GM12878 (cell line): ENCODE measurements at regions not wholly inside any gene's neighbourhood (a gene's known extent, or its start where the extent isn't known, plus 50 kb on each side); places are given as distances from the start of the nearest gene placed in this dataset.

ENCODE experiments used
- CBX5 ChIP-seq: sonication (generic); IDR thresholded peaks from 2 replicates; pipeline ENCODE4 v1.6.1; 2016; ENCODE audit warnings: low read depth, moderate library complexity, mild to moderate bottlenecking, inconsistent platforms
- EGR1 ChIP-seq, 2 experiments: IDR thresholded peaks; 1 replicate in 1 of 2; 2 replicates in 1 of 2; pipeline ENCODE4 v1.6.1; 2011 to 2012; ENCODE audit warnings: low read depth in 2 of 2, low read length in 2 of 2, borderline replicate concordance in 1 of 2, mild to moderate bottlenecking in 1 of 2, moderate library complexity in 1 of 2
- EP300 ChIP-seq, 2 experiments: fragments of 150-350 bp in 1 of 2; IDR thresholded peaks; 2 replicates each; pipeline ENCODE4 v1.6.1; 2011 to 2012; ENCODE audit warnings: low read depth in 2 of 2, low read length in 2 of 2, borderline replicate concordance in 1 of 2, improper control_type of control experiment in 1 of 2, inconsistent platforms in 1 of 2; ENCODE audit not compliant: control insufficient read depth in 1 of 2
- FOXM1 ChIP-seq: IDR thresholded peaks from 2 replicates; pipeline ENCODE4 v1.6.1; 2012; ENCODE audit warnings: low read depth, mild to moderate bottlenecking, inconsistent platforms, low read length, moderate library complexity
- HDGF ChIP-seq: fragments of 450-650 bp; IDR thresholded peaks from 2 replicates; pipeline ENCODE4 v1.6.1; 2016; ENCODE audit warnings: antibody characterized with exemption
- MYB ChIP-seq: fragments of 150-350 bp; IDR thresholded peaks from 2 replicates; pipeline ENCODE4 v1.6.1; 2014; ENCODE audit warnings: mild to moderate bottlenecking, low read depth, low read length, borderline replicate concordance
- PAX5 ChIP-seq: IDR thresholded peaks from 2 replicates; pipeline ENCODE4 v1.6.1; 2011; ENCODE audit warnings: low read depth, low read length, borderline replicate concordance
- POLR2AphosphoS2 ChIP-seq: IDR thresholded peaks from 2 replicates; pipeline ENCODE4 v1.6.1; 2011; ENCODE audit warnings: low read depth, mild to moderate bottlenecking, low read length, improper control_type of control experiment, moderate library complexity
- RBBP5 ChIP-seq: fragments of 200-600 bp; sonication (generic); conservative IDR thresholded peaks from 2 replicates; pipeline ENCODE4 v1.6.1; 2016
- RUNX3 ChIP-seq: IDR thresholded peaks from 2 replicates; pipeline ENCODE4 v1.6.1; 2012; ENCODE audit warnings: low read length, inconsistent platforms
- SMAD5 ChIP-seq: IDR thresholded peaks from 2 replicates; pipeline ENCODE4 v1.6.1; 2016; ENCODE audit warnings: antibody characterized with exemption, low read depth
- SREBF2 ChIP-seq: IDR thresholded peaks from 2 replicates; pipeline ENCODE4 v1.6.1; 2012; ENCODE audit warnings: mild to moderate bottlenecking, low read length
- STAT3 ChIP-seq: IDR thresholded peaks from 2 replicates; pipeline ENCODE4 v1.6.1; 2011; ENCODE audit warnings: low read depth, low read length, improper control_type of control experiment
- SUPT20H ChIP-seq: IDR thresholded peaks from 2 replicates; pipeline ENCODE4 v1.6.1; 2011; ENCODE audit warnings: low read depth, mild to moderate bottlenecking, low read length, moderate library complexity, borderline replicate concordance; ENCODE audit not compliant: control insufficient read depth
- TARDBP ChIP-seq: IDR thresholded peaks from 2 replicates; pipeline ENCODE4 v1.6.1; 2016; ENCODE audit warnings: borderline replicate concordance
- ZNF207 ChIP-seq: fragments of 450-650 bp; IDR thresholded peaks from 2 replicates; pipeline ENCODE4 v1.6.1; 2014; ENCODE audit warnings: antibody characterized with exemption, mild to moderate bottlenecking, borderline replicate concordance
- ZNF24 ChIP-seq: fragments of 450-650 bp; IDR thresholded peaks from 2 replicates; pipeline ENCODE4 v1.6.1; 2017; ENCODE audit warnings: antibody characterized with exemption, mild to moderate bottlenecking
- TF ChIP-seq, protein P1 (sequence below): fragments of 450-650 bp; IDR thresholded peaks from 2 replicates; pipeline ENCODE4 v1.6.1; 2016; ENCODE audit warnings: mild to moderate bottlenecking
- TF ChIP-seq, protein P2 (sequence below): fragments of 450-650 bp; IDR thresholded peaks from 2 replicates; pipeline ENCODE4 v1.6.1; 2014; ENCODE audit warnings: mild to moderate bottlenecking
- TF ChIP-seq, protein P3 (sequence below): fragments of 450-650 bp; formaldehyde crosslinking; IDR thresholded peaks from 2 replicates; pipeline ENCODE4 v1.4.0; 2022; ENCODE audit warnings: mild to moderate bottlenecking, moderate library complexity
- TF ChIP-seq, protein P4 (sequence below): fragments of 150-350 bp; IDR thresholded peaks from 2 replicates; pipeline ENCODE4 v1.6.1; 2014; ENCODE audit warnings: mild to moderate bottlenecking, low read depth, low read length
- TF ChIP-seq, protein P5 (sequence below): fragments of 450-650 bp; conservative IDR thresholded peaks from 2 replicates; pipeline ENCODE4 v1.6.1; 2017; ENCODE audit warnings: mild to moderate bottlenecking, moderate library complexity

DNA sequence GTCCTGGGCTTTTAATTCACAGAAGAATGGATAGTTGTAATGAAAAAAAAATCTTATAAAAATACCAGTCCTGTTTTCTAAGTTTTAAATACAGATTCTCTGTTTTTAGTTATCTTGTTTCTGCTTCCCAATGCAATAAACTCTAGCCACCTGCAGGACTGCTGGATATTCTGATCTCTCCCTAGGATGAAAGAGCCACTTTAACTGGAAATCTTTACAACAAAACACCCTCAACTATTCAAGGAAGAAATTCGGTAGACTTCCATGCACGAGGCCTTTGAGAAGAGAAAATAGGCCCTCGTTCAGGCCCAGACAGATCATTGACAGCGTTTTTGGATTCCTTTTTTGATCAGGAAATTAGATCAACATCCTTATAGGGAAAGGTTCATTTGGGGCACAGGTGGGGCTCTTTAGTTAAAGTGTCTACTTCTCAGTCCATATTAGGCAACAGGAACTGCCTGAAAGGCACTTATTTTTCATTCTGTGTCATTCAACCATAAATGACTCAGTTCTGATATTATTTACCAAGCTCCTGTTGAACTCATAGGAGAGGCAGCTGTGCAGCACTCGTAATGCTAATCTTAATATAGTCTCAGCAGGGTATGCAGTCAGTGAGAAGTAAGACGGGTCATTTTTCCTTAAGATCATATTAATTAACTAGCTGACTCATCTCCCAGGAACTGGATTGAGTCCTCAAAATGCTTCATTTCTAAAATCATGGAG is 71.1 kb upstream of the ERRFI1 start (continued):
- TF ChIP-seq, protein P1, sequence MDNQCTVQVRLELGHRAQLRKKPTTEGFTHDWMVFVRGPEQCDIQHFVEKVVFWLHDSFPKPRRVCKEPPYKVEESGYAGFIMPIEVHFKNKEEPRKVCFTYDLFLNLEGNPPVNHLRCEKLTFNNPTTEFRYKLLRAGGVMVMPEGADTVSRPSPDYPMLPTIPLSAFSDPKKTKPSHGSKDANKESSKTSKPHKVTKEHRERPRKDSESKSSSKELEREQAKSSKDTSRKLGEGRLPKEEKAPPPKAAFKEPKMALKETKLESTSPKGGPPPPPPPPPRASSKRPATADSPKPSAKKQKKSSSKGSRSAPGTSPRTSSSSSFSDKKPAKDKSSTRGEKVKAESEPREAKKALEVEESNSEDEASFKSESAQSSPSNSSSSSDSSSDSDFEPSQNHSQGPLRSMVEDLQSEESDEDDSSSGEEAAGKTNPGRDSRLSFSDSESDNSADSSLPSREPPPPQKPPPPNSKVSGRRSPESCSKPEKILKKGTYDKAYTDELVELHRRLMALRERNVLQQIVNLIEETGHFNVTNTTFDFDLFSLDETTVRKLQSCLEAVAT = no peak
- TF ChIP-seq, protein P2, sequence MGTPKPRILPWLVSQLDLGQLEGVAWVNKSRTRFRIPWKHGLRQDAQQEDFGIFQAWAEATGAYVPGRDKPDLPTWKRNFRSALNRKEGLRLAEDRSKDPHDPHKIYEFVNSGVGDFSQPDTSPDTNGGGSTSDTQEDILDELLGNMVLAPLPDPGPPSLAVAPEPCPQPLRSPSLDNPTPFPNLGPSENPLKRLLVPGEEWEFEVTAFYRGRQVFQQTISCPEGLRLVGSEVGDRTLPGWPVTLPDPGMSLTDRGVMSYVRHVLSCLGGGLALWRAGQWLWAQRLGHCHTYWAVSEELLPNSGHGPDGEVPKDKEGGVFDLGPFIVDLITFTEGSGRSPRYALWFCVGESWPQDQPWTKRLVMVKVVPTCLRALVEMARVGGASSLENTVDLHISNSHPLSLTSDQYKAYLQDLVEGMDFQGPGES = no peak
- TF ChIP-seq EGR1 (IDR thresholded peaks at IDR 0.05; ENCODE audit: borderline replicate concordance in 1 of 2, low read depth in 2 of 2, low read length in 2 of 2) (no peak), EP300 (IDR thresholded peaks at IDR 0.05; ENCODE audit: borderline replicate concordance in 1 of 2, control insufficient read depth in 1 of 2, low read depth in 2 of 2, low read length in 2 of 2) (peak; percentile 51 to 73; a peak in 3 of 4 replicates), FOXM1 (peak; percentile 88), SUPT20H (no peak), RBBP5 (no peak), CBX5 (0 out of 2 replicates have a peak, but pooled peaks have one; percentile 47), STAT3 (no peak), TARDBP (no peak), RUNX3 (peak; percentile 81), ZNF207 (no peak), MYB (no peak), SMAD5 (no peak), ZNF24 (no peak), SREBF2 (no peak), POLR2AphosphoS2 (no peak), HDGF (no peak), PAX5 (peak; percentile 15; the same call in 1 of the 2 replicates)
- TF ChIP-seq, protein P3, sequence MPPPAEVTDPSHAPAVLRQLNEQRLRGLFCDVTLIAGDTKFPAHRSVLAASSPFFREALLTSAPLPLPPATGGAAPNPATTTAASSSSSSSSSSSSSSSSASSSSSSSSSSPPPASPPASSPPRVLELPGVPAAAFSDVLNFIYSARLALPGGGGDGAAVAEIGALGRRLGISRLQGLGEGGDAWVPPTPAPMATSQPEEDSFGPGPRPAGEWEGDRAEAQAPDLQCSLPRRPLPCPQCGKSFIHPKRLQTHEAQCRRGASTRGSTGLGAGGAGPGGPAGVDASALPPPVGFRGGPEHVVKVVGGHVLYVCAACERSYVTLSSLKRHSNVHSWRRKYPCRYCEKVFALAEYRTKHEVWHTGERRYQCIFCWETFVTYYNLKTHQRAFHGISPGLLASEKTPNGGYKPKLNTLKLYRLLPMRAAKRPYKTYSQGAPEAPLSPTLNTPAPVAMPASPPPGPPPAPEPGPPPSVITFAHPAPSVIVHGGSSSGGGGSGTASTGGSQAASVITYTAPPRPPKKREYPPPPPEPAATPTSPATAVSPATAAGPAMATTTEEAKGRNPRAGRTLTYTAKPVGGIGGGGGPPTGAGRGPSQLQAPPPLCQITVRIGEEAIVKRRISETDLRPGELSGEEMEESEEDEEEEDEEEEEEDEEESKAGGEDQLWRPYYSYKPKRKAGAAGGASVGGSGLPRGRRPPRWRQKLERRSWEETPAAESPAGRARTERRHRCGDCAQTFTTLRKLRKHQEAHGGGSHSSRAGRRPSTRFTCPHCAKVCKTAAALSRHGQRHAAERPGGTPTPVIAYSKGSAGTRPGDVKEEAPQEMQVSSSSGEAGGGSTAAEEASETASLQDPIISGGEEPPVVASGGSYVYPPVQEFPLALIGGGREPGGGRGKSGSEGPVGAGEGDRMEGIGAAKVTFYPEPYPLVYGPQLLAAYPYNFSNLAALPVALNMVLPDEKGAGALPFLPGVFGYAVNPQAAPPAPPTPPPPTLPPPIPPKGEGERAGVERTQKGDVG = no peak
- TF ChIP-seq, protein P4, sequence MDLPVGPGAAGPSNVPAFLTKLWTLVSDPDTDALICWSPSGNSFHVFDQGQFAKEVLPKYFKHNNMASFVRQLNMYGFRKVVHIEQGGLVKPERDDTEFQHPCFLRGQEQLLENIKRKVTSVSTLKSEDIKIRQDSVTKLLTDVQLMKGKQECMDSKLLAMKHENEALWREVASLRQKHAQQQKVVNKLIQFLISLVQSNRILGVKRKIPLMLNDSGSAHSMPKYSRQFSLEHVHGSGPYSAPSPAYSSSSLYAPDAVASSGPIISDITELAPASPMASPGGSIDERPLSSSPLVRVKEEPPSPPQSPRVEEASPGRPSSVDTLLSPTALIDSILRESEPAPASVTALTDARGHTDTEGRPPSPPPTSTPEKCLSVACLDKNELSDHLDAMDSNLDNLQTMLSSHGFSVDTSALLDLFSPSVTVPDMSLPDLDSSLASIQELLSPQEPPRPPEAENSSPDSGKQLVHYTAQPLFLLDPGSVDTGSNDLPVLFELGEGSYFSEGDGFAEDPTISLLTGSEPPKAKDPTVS = no peak
- TF ChIP-seq, protein P5, sequence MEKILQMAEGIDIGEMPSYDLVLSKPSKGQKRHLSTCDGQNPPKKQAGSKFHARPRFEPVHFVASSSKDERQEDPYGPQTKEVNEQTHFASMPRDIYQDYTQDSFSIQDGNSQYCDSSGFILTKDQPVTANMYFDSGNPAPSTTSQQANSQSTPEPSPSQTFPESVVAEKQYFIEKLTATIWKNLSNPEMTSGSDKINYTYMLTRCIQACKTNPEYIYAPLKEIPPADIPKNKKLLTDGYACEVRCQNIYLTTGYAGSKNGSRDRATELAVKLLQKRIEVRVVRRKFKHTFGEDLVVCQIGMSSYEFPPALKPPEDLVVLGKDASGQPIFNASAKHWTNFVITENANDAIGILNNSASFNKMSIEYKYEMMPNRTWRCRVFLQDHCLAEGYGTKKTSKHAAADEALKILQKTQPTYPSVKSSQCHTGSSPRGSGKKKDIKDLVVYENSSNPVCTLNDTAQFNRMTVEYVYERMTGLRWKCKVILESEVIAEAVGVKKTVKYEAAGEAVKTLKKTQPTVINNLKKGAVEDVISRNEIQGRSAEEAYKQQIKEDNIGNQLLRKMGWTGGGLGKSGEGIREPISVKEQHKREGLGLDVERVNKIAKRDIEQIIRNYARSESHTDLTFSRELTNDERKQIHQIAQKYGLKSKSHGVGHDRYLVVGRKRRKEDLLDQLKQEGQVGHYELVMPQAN = no peak
